ENCODE measurements at regions not wholly inside any gene's neighbourhood (a gene's known extent, or its start where the extent isn't known, plus 50 kb on each side); places are given as distances from the start of the nearest gene placed in this dataset.

DNA sequence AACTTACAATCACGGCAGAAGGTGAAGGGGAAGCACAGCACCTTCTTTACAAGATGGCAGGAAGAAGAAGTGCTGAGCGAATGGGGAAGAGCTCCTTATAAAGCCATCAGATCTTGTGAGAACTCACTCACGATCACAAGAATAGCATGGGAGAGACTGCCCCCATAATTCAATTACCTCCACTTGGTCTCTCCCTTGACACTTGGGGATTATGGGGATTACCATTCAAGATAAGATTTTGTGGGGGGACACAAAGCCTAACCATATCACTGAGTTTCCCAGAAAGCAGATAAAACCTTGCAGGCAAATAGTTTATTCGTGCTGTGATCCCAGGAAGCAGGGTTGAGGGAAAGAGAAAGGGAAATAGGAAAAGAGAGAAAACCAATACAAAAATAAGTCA is 69.0 kb upstream of the GYPA start:
- TF ChIP-seq, protein P1, sequence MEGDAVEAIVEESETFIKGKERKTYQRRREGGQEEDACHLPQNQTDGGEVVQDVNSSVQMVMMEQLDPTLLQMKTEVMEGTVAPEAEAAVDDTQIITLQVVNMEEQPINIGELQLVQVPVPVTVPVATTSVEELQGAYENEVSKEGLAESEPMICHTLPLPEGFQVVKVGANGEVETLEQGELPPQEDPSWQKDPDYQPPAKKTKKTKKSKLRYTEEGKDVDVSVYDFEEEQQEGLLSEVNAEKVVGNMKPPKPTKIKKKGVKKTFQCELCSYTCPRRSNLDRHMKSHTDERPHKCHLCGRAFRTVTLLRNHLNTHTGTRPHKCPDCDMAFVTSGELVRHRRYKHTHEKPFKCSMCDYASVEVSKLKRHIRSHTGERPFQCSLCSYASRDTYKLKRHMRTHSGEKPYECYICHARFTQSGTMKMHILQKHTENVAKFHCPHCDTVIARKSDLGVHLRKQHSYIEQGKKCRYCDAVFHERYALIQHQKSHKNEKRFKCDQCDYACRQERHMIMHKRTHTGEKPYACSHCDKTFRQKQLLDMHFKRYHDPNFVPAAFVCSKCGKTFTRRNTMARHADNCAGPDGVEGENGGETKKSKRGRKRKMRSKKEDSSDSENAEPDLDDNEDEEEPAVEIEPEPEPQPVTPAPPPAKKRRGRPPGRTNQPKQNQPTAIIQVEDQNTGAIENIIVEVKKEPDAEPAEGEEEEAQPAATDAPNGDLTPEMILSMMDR (IDR thresholded peaks at IDR 0.05) = no peak
- no peak for TF ChIP-seq EZH2 (IDR thresholded peaks at IDR 0.05)
